ENCODE measurements at regions not wholly inside any gene's neighbourhood (a gene's known extent, or its start where the extent isn't known, plus 50 kb on each side); places are given as distances from the start of the nearest gene placed in this dataset.
A peak's percentile ranks its signal among the peaks of the same experiment; 100 is the strongest.
"Not testable (repeated sequence)": the region's sequence is repeated elsewhere in the genome, so short reads cannot be mapped to it uniquely, and the experiment has no call there.

GRCh38 chr13:30520571-30520970, 54.8 kb upstream of the HMGB1 start:
- ATAC-seq = peak; percentile 28; the same call in 1 of the 3 replicates
- no peak for TF ChIP-seq TCF4 (CRISPR knock-in tag; IDR thresholded peaks at IDR 0.05; ENCODE audit: borderline replicate concordance)
- TF ChIP-seq SNAI2 (CRISPR knock-in tag; IDR thresholded peaks at IDR 0.05) = no peak
- TF ChIP-seq OSR1 (CRISPR knock-in tag; IDR thresholded peaks at IDR 0.05) = no peak
- TF ChIP-seq ZNF70 (CRISPR knock-in tag; IDR thresholded peaks at IDR 0.05) = no peak
- TF ChIP-seq CREB5 (CRISPR knock-in tag; IDR thresholded peaks at IDR 0.05; ENCODE audit: low read depth) = no peak
- TF ChIP-seq ZFP3 (CRISPR knock-in tag; IDR thresholded peaks at IDR 0.05) = no peak
- no peak for TF ChIP-seq CSRNP3 (CRISPR knock-in tag; IDR thresholded peaks at IDR 0.05)
- no peak for TF ChIP-seq ZC3H10 (CRISPR knock-in tag; IDR thresholded peaks at IDR 0.05)
- no peak for TF ChIP-seq POU6F1 (CRISPR knock-in tag; IDR thresholded peaks at IDR 0.05; ENCODE audit: borderline replicate concordance, low read depth)
- no peak for TF ChIP-seq ARNTL (CRISPR knock-in tag; IDR thresholded peaks at IDR 0.05; ENCODE audit: borderline replicate concordance, low read depth)
- no peak for TF ChIP-seq RARB (CRISPR knock-in tag; IDR thresholded peaks at IDR 0.05)

GRCh38 chr13:30523211-30523610, 57.5 kb upstream of the HMGB1 start:
- TF ChIP-seq ZFP30 (CRISPR knock-in tag; IDR thresholded peaks at IDR 0.05) (no peak), RARB (CRISPR knock-in tag; IDR thresholded peaks at IDR 0.05) (no peak), ZNF70 (CRISPR knock-in tag; IDR thresholded peaks at IDR 0.05) (no peak), ZFP3 (CRISPR knock-in tag; IDR thresholded peaks at IDR 0.05) (no peak), POU6F1 (CRISPR knock-in tag; IDR thresholded peaks at IDR 0.05; ENCODE audit: borderline replicate concordance, low read depth) (no peak), OSR1 (CRISPR knock-in tag; IDR thresholded peaks at IDR 0.05) (no peak), SNAI2 (CRISPR knock-in tag; IDR thresholded peaks at IDR 0.05) (no peak), CSRNP3 (CRISPR knock-in tag; IDR thresholded peaks at IDR 0.05) (no peak), GLIS3 (CRISPR knock-in tag; IDR thresholded peaks at IDR 0.05) (no peak), CREB5 (CRISPR knock-in tag; IDR thresholded peaks at IDR 0.05; ENCODE audit: low read depth) (no peak), ESRRG (CRISPR knock-in tag; IDR thresholded peaks at IDR 0.05) (no peak), PPARA (CRISPR knock-in tag; IDR thresholded peaks at IDR 0.05; ENCODE audit: borderline replicate concordance) (no peak), TOX (CRISPR knock-in tag; IDR thresholded peaks at IDR 0.05; ENCODE audit: borderline replicate concordance) (no peak), ZNF8 (CRISPR knock-in tag; IDR thresholded peaks at IDR 0.05) (no peak), ISL1 (CRISPR knock-in tag; IDR thresholded peaks at IDR 0.05) (no peak), ZC3H10 (CRISPR knock-in tag; IDR thresholded peaks at IDR 0.05) (no peak), PATZ1 (CRISPR knock-in tag; IDR thresholded peaks at IDR 0.05; ENCODE audit: borderline replicate concordance) (no peak)
- ATAC-seq = no peak

GRCh38 chr13:30523817-30524216, 58.1 kb upstream of the HMGB1 start:
- ATAC-seq = not testable (repeated sequence)

GRCh38 chr13:30525212-30525611, 59.5 kb upstream of the HMGB1 start:
- ATAC-seq = not testable (repeated sequence)
